ENCODE measurements at regions not wholly inside any gene's neighbourhood (a gene's known extent, or its start where the extent isn't known, plus 50 kb on each side); places are given as distances from the start of the nearest gene placed in this dataset.
"Not testable (repeated sequence)": the region's sequence is repeated elsewhere in the genome, so short reads cannot be mapped to it uniquely, and the experiment has no call there.

- no peak for DNase-seq
Observed at GRCh38 chr10:5268743-5269142, 72.1 kb downstream of the AKR1C4 start.

- DNase-seq, result no peak
Observed at GRCh38 chr10:5269791-5270190, 73.2 kb downstream of the AKR1C4 start.

DNA sequence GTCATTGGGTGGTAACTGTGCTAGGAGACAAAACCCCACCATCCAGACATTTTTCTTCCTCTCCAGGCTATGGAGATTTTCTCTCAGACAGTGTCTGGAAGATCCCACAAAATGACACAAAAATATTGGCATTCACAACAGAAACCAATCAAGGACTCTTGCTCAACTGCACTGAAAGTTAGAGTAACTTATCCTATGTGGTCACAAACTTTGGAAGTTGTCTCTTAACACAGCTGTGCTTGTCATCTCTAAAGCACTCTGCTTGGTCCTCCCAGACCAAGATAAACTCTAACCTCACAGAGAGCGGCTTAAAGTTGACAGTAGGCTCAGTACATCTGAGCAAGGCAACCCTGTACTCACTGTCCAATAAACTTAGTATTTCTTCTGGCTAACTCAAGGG is 74.9 kb downstream of the AKR1C4 start:
- DNase-seq, result no peak

GRCh38 chr10:5272065-5272803 is 75.6 kb downstream of the AKR1C4 start:
- DNase-seq, result no peak

- DNase-seq, result no peak
Observed at GRCh38 chr10:5274795-5275194, 78.2 kb downstream of the AKR1C4 start.

DNA sequence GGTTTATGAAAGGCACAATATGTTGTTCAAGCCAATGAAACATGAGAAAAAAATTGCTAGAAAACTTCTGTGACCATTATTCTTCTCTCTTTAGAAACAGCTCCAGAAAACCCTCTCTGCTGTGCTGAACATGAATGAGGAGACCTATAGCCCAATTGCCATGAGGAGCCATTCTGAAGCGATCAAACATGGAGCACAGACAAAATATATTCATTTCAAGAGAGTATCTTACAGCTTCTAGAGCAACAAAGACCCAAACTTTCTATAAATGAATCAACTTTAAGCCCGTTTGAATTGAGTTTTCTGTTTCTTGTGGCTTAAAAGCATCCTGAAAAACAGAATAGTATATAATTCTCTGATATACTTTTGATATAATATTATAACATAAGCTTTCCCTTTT is 83.4 kb upstream of the UCN3 start:
- no peak for DNase-seq

GRCh38 chr10:5282137-5282536 is 82.6 kb upstream of the UCN3 start:
- no peak for DNase-seq

DNA sequence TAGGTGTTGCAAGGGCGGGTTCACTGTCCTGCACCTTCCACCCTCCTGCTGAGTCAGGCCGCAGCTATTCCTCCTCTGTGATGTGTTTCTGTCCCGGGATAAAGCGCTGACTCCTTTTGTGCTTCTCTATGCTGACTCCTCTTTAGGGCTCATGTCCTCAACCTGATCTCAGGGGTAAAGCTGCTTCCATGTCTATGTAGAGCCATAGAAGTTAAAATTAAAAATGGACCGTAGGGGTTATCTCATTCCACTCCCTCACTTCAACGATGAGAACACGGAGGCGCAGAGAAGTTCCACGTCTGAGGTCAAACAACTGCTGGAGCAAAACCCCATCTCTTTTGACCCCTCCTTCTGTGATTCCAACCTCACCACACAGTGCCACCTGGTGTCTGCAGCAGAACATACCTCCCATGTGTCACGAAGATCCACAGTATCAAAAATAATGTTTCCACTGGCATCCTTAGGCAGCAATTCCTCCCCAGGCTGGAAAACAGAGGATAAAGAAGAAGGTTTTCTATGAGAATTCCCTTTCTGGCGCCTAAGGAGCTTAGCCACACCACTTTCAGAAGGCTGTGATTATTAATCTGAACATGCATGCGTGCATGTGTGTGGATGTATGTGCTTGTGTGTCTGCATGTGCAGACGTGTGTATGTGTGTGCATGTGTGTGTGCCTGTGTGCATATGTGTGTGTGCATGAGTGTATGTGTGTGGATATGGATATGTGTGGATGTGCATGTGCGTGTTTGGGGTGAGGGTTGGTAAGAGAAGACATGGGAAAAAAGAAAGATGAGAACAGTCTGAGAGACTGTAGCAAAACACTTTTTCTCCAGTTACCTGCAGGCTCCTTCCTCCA is 81.2 kb upstream of the UCN3 start:
- peak; percentile 65 for DNase-seq

GRCh38 chr10:5284311-5285057 is 80.3 kb upstream of the UCN3 start:
- no peak for DNase-seq

- DNase-seq, result no peak
Observed at GRCh38 chr10:5285186-5285585, 79.6 kb upstream of the UCN3 start.

DNA sequence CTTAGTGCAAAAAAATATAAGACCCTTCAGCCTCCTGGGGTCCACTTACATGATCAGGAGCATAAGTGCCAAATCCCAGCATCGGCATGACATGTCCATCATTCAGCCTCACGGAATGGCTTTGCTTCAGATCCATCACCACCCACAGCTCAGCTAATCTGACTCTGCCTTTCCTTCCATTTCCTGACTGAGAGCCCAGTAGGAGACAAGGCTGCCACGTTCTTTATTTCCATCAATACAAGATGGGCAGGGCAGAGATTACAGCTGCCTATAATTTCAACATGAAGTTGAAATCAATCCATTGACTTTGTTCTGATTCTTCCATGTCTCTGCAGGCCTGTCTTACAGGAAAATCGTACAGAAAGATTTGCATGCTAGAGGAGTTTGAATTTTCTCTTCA is 76.4 kb upstream of the UCN3 start:
- no peak for DNase-seq

DNA sequence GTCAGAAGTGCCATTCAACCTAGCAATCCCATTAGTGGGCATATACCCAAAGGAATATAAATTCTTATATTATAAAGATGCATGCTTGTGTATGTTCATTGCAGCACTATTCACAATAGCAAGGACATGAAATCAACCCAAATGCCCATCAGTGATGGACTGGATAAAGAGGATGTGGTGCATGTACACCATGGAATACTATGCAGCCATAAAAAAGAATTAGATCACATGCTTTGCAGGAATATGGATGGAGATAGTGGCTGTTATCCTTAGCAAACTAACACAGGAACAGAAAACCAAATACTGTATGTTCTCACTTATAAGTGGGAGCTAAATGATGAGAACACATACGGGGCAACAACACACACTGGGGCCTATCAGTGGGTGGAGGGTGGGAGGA is 75.5 kb upstream of the UCN3 start:
- not testable (repeated sequence) for DNase-seq

DNA sequence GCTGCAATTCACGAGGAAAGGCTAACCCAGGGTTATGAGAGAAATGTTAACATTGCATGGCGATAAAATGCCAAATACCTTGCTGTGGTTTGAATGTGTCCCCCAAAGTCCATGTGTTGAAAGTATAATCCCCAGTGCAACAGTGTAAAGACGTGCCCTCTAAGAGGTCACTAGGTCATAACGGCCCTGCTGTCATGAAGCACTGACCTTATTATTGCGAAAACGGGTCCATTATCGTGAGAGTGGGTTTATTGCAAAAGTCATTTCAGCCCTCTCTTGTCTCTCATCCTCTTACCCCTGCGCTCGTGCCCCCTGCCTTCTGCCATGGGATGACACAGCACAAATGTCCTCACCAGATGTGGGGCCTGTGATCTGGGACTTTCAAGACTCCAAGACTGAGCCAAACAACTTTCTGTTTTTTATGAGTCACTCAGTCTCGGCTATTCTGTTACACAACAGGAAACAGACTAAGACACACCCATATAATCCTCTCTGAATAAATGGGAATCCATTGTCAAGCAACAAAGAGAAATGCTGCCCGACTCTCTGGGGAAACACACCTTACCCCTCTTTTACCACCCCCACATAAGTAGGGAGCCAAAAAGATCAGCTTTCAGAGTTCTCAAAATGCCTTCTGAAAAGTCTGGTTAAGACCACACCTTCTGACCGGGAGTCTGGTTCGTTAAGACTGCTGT is 73.1 kb upstream of the UCN3 start:
- peak; percentile 66 for DNase-seq

DNA sequence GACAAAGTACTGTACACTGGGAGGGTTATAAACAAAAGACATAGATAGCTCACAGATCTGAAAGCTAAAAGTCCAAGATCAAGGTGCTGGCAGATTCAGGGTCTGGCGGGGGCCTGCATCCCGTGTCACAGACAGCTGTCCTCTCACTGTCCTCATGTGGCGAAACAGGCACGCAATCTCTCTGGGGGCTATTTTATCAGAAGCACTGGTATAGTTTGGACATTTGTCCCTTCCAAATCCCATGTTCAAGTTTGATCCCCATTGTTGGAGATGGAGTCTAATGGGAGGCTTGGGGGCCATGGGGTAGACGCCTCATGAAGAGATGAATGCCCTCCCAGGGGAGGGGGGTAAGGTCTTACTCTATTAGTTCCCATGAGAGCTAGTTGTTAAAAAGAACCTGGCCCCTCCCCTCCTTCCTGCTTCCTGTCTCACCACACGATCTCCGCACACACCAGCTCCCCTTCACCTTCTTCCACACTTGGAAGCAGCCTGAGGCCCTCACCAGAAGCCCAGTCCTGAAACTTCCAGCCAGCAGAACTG is 72.5 kb upstream of the UCN3 start:
- DNase-seq, result no peak

DNA sequence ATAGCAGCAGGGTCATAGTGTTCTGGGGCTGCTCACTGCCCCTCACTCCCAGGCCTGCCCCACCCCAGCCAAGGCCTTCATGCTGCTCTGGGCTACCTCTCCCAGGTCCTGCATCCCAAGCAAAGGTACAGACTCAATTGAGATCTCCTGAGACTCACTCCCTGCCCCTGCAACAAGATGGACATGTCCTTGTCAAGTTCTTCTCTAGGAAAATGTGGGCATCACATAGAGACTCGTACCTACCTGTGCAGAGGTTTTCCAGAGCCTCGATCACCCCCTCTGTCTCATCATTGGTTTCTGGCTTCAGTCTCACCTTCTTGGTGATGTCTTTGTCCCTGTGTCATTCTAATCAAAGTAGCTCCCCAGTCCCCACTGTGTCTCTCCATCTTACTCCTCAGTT is 71.8 kb upstream of the UCN3 start:
- not testable (repeated sequence) for DNase-seq

DNA sequence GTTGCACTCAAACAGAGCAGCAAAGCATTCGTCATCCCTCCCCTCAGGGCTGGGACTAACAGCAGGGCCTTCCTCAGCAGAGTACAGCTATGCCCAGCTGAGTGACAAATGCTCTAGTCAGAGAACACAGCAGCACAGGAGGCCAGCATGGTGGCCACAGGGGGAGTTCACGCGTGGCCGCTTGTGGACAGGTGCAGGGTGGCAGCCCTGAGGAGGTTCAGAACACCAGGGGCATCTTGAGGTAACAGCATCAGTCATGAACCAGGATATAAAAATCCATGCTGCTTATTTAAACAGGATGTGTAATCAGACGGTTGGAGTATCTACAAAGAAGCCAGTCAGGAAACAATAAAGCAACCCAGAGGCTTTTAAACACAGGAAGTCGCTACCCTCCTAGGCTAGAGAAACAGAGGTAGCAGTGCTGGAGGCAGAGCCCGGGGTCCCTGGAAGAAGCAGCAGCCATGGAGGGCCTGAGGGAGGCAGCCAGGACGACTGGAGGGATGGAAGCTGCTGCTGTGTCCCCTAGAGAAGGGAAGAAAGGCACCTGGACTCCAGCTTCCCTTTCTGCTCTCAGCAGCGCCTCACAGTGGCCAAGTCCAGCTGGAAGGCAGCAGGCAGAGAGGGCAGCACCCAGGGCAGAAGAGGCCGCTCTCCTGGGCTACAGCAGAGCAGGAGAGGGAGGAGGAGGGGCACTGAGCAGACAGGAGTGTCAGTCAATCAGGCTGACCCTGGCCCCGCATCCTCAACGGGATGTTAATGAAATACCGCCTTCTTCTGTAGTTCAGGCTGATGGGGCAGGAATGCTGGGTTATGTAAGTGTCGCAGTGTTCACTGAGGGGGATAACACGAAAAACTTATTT is 70.8 kb upstream of the UCN3 start:
- peak; percentile 85 for DNase-seq

GRCh38 chr10:5297466-5297865 is 67.3 kb upstream of the UCN3 start:
- DNase-seq, result no peak

DNA sequence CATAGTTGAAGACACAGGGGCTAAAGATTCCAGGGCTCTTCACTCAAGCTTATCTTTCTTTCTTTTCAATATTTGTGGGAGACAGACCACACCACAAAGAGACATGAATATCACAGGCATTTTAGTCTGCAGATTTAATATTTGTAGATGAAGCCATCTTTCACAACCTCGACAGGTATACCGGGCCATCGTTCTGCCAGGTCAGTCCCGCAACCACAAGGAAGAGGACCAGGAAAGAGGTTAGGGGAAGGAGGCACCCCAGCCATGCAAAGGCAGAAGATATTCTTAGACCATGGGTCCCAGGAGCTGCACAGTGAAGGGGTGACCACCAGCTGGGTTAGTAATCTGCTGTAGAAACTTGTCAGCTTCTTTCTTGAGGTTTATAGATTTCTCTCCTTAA is 66.8 kb upstream of the UCN3 start:
- DNase-seq, result no peak

DNA sequence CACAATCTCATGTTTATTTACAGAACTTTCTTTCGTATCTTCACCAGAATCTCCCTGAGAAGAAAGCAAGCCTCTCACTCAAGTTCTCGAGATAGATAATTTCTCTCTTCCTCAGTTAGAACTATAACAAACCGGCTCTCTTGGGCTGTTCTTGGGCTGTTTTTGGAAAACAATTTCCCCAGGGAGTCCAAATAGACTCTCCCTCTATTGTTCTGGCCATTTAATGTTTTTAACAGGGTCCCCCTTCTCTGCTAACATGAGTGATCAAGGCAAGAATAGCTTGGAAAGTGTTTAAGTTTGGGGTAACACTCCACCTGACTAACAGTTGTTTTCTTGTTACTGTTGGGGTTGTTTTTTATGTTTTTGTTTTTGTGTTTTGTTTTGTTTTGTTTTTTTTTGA is 64.8 kb upstream of the UCN3 start:
- no peak for DNase-seq

- DNase-seq, result no peak
Observed at GRCh38 chr10:5303504-5303903, 61.3 kb upstream of the UCN3 start.

DNA sequence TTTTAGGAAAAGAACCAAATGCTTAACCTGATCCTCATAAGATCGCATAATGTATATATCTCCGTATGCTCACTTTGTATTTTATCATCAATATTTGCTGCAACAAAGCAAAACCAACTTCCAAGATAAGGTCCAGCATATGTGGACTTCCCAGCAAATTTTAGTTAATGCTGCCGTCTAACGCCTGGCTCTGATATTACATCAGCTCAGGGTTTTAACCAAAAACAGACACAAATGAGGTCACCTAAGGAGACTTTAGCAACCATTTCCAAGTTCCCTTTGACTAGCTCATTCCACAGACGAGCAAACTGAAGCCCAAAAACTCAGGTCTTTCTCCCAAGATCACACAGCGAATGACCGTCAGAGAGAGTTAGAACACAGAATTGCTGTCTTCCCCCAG is 59.4 kb upstream of the UCN3 start:
- DNase-seq, result no peak

DNA sequence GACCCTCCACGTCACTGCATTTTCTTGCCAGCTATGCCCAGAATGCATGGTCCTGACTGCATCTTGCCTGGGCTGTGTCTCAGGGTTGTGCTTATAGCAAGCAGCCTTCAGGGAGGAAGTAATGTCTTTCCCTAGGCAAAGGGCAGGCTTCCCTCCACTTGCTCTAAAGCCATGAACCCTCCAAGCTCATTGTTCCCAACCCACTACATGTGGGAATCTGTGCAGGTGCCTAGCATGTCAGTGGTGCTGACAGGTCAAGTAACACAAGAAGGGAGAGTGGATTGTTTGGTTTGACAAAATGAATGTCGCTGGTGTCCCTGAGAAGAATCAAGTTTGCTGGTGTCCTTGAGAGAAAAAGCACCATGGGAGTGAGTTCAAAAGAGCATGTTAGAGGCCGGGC is 53.9 kb upstream of the UCN3 start:
- DNase-seq, result no peak

Measured in activated CD8-positive, alpha-beta memory T cell treated with anti-CD3 and anti-CD28 coated beads, Interleukin-2, amount 50 U/mL, for 48 hours (primary cell).